Muscle of leg (tissue), 3 donors: ENCODE measurements at regions not wholly inside any gene's neighbourhood (a gene's known extent, or its start where the extent isn't known, plus 50 kb on each side); places are given as distances from the start of the nearest gene placed in this dataset.
A peak's percentile ranks its signal among the peaks of the same experiment; 100 is the strongest.
"Not testable (repeated sequence)": the region's sequence is repeated elsewhere in the genome, so short reads cannot be mapped to it uniquely, and the experiment has no call there.

Experiments used
- DNase-seq: peaks from one replicate; pipeline ENCODE4 v3.0.0; 2013
- H3K27ac ChIP-seq: one replicate; pipeline ENCODE4 v1.5.1; 2013; ENCODE audit warnings: mild to moderate bottlenecking, low read length, control low read depth
- H3K27me3 ChIP-seq: one replicate; pipeline ENCODE4 v1.6.1; 2013; ENCODE audit warnings: low read length; ENCODE audit not compliant: control insufficient read depth, insufficient read depth
- H3K36me3 ChIP-seq: one replicate; pipeline ENCODE4 v1.6.1; 2013; ENCODE audit warnings: low read length; ENCODE audit not compliant: control insufficient read depth, insufficient read depth
- H3K4me1 ChIP-seq: one replicate; pipeline ENCODE4 v1.6.1; 2013; ENCODE audit warnings: low read length; ENCODE audit not compliant: control insufficient read depth, insufficient read depth
- H3K4me3 ChIP-seq: one replicate; pipeline ENCODE4 v1.5.1; 2013; ENCODE audit warnings: low read length, control low read depth
- H3K9me3 ChIP-seq: replicated peaks from 2 replicates; pipeline ENCODE4 v1.6.1; 2013; ENCODE audit warnings: low read depth, low read length; ENCODE audit not compliant: control insufficient read depth
- WGBS: methylation state at CpG from one replicate; pipeline ENCODE4 v1.1.5; 2013; ENCODE audit warnings: missing lambda C conversion rate; ENCODE audit not compliant: insufficient coverage; 5-methylcytosine and 5-hydroxymethylcytosine counted together

GRCh38 chr4:13761581-13761980, 134.1 kb upstream of the BOD1L1 start:
- 95% methylated on average over 7 of the region's 25 CpGs for WGBS
- H3K27me3 ChIP-seq, H3K36me3 ChIP-seq, DNase-seq, H3K4me1 ChIP-seq, H3K4me3 ChIP-seq, H3K27ac ChIP-seq: not testable (repeated sequence)
- H3K9me3 ChIP-seq, result peaks cover 15% of the 10 kb centered on the region

- Histone ChIP-seq H3K4me3 (no peak overlapping the region), H3K4me1 (no peaks in the 10 kb centered on the region), H3K27ac (no peak overlapping the region), H3K36me3 (no peaks in the 10 kb centered on the region), H3K27me3 (no peaks in the 10 kb centered on the region), H3K9me3 (peaks cover 13% of the 10 kb centered on the region)
- WGBS, result no CpG with 5 or more reads among the region's 2 CpGs
- DNase-seq, result no peak
Observed at GRCh38 chr4:13762130-13762529, 134.6 kb upstream of the BOD1L1 start.

GRCh38 chr4:13763707-13764106, 136.2 kb upstream of the BOD1L1 start:
- no peak overlapping the region for H3K4me3 ChIP-seq
- 100% methylated on average over 1 of the region's 1 CpG for WGBS
- no peaks in the 10 kb centered on the region for H3K4me1 ChIP-seq
- no peaks in the 10 kb centered on the region for H3K27me3 ChIP-seq
- peaks cover 8% of the 10 kb centered on the region for H3K9me3 ChIP-seq
- no peaks in the 10 kb centered on the region for H3K36me3 ChIP-seq
- no peak for DNase-seq
- H3K27ac ChIP-seq, result no peak overlapping the region

- Histone ChIP-seq H3K4me3 (no peak overlapping the region), H3K27ac (no peak overlapping the region), H3K4me1 (no peaks in the 10 kb centered on the region), H3K9me3 (peaks cover 5% of the 10 kb centered on the region), H3K36me3 (no peaks in the 10 kb centered on the region), H3K27me3 (no peaks in the 10 kb centered on the region)
- no peak for DNase-seq
- WGBS, result 73% methylated on average over 2 of the region's 4 CpGs
Observed at GRCh38 chr4:13765539-13765938, 138.0 kb upstream of the BOD1L1 start.

- DNase-seq, result peak; percentile 80
- Histone ChIP-seq H3K27me3 (no peaks in the 10 kb centered on the region), H3K4me1 (no peaks in the 10 kb centered on the region), H3K9me3 (peaks cover 5% of the 10 kb centered on the region), H3K27ac (no peak overlapping the region), H3K4me3 (no peak overlapping the region), H3K36me3 (no peaks in the 10 kb centered on the region)
- 45% methylated on average over 2 of the region's 11 CpGs for WGBS
Observed at GRCh38 chr4:13766761-13767540, 139.4 kb upstream of the BOD1L1 start.

- Histone ChIP-seq H3K4me3 (no peak overlapping the region), H3K27ac (no peak overlapping the region), H3K36me3 (no peaks in the 10 kb centered on the region), H3K4me1 (no peaks in the 10 kb centered on the region), H3K9me3 (peaks cover 4% of the 10 kb centered on the region), H3K27me3 (no peaks in the 10 kb centered on the region)
- WGBS, result no CpG with 5 or more reads among the region's 1 CpG
- no peak for DNase-seq
Observed at GRCh38 chr4:13777341-13777740, 149.8 kb upstream of the BOD1L1 start.

- Histone ChIP-seq H3K4me1 (no peaks in the 10 kb centered on the region), H3K27me3 (no peaks in the 10 kb centered on the region), H3K27ac (no peak overlapping the region), H3K36me3 (no peaks in the 10 kb centered on the region), H3K4me3 (no peak overlapping the region), H3K9me3 (peaks cover 4% of the 10 kb centered on the region)
- DNase-seq, result no peak
- 100% methylated on average over 1 of the region's 1 CpG for WGBS
Observed at GRCh38 chr4:13778367-13778766, 150.8 kb upstream of the BOD1L1 start.

- Histone ChIP-seq H3K27ac (no peak overlapping the region), H3K27me3 (no peaks in the 10 kb centered on the region), H3K4me1 (no peaks in the 10 kb centered on the region), H3K4me3 (no peak overlapping the region), H3K36me3 (no peaks in the 10 kb centered on the region), H3K9me3 (no peaks in the 10 kb centered on the region)
- no CpG with 5 or more reads among the region's 2 CpGs for whole genome bisulfite sequencing
- no peak for DNase-seq
Observed at GRCh38 chr4:13782231-13782630, 154.7 kb upstream of the BOD1L1 start.

- H3K9me3 ChIP-seq, result no peaks in the 10 kb centered on the region
- no peaks in the 10 kb centered on the region for H3K27me3 ChIP-seq
- no peaks in the 10 kb centered on the region for H3K36me3 ChIP-seq
- no peak for DNase-seq
- H3K4me1 ChIP-seq, result no peaks in the 10 kb centered on the region
- no peak overlapping the region for H3K4me3 ChIP-seq
- 28% methylated on average over 4 of the region's 8 CpGs for WGBS
- no peak overlapping the region for H3K27ac ChIP-seq
Observed at GRCh38 chr4:13783800-13784411, 156.4 kb upstream of the BOD1L1 start.

GRCh38 chr4:13793020-13793710, 165.6 kb upstream of the BOD1L1 start:
- Histone ChIP-seq H3K27ac (no peak overlapping the region), H3K4me1 (no peaks in the 10 kb centered on the region), H3K4me3 (no peak overlapping the region), H3K27me3 (no peaks in the 10 kb centered on the region), H3K9me3 (peaks cover 6% of the 10 kb centered on the region), H3K36me3 (no peaks in the 10 kb centered on the region)
- WGBS, result 43% methylated on average over 1 of the region's 5 CpGs
- DNase-seq, result no peak
